Thyroid gland (tissue), 4 donors: ENCODE measurements at regions not wholly inside any gene's neighbourhood (a gene's known extent, or its start where the extent isn't known, plus 50 kb on each side); places are given as distances from the start of the nearest gene placed in this dataset.
"Not testable (repeated sequence)": the region's sequence is repeated elsewhere in the genome, so short reads cannot be mapped to it uniquely, and the experiment has no call there.

Experiments used
- DNase-seq, 2 donors: peaks; one replicate each; pipeline ENCODE4 v3.0.0-alpha.2; 2019
- H3K27ac ChIP-seq, 3 donors: fragments of 200-600 bp; sonication (generic); 1 replicate in 2 of 3; 2 replicates in 1 of 3; pipeline ENCODE4 v1.5.1; 2016 to 2019; ENCODE audit warnings: mild to moderate bottlenecking in 1 of 3, moderate library complexity in 1 of 3
- H3K27me3 ChIP-seq: fragments of 200-600 bp; sonication (generic); one replicate; pipeline ENCODE4 v1.5.1; 2019
- H3K36me3 ChIP-seq, 2 donors: fragments of 200-600 bp; sonication (generic); one replicate each; pipeline ENCODE4 v1.5.1; 2016 to 2019
- H3K4me1 ChIP-seq, 2 donors: fragments of 200-600 bp; sonication (generic); one replicate each; pipeline ENCODE4 v1.5.1; 2017 to 2019
- H3K4me3 ChIP-seq, 3 donors: fragments of 200-600 bp; sonication (generic); replicated peaks in 1 of 3; 1 replicate in 2 of 3; 2 replicates in 1 of 3; pipeline ENCODE4 v1.5.1; 2016; ENCODE audit warnings: mild to moderate bottlenecking in 1 of 3
- H3K9me3 ChIP-seq: fragments of 200-600 bp; sonication (generic); one replicate; pipeline ENCODE4 v1.5.1; 2017
- CTCF ChIP-seq, 6 experiments: fragments of 200-600 bp in 3 of 6; fragments of 450-650 bp in 3 of 6; sonication (generic) in 3 of 6; IDR thresholded peaks; one replicate each; pipeline ENCODE4 v1.5.1; 2016 to 2019; ENCODE audit warnings: antibody characterized with exemption in 6 of 6, mild to moderate bottlenecking in 2 of 6, inconsistent platforms in 1 of 6, moderate library complexity in 1 of 6
- POLR2A ChIP-seq, 2 donors: fragments of 450-650 bp; IDR thresholded peaks; one replicate each; pipeline ENCODE4 v1.6.1; 2017; ENCODE audit warnings: antibody characterized with exemption in 2 of 2, mild to moderate bottlenecking in 2 of 2, moderate library complexity in 1 of 2
- WGBS, 2 donors: methylation state at CpG; one replicate each; pipeline ENCODE4 v1.1.5; 2017; 5-methylcytosine and 5-hydroxymethylcytosine counted together
- intact Hi-C: fragments of 100-400 bp; cut with DNase I; formaldehyde crosslinking; loops from one replicate; pipeline ENCODE4 v1.15.1; 2023

DNA sequence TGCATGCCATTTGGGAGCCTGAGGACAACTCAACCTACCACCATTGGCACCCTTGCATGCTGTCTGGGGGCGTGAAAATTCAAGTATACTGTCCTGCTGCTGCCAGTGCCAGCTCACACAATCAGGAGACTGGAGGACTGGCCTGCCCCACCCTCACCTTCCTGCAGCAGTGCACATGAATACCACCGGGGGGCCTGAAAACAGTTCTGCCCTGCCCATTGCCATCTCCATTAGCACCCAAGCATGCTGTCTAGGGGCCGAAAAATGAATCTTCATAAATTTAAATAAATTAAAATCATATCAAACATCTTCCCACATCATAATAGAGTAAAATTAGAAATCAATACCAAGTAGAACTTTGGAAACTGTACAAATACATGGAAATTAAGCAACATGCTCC is 322.1 kb upstream of the TMPRSS15 start:
- TF ChIP-seq POLR2A (IDR thresholded peaks at IDR 0.05) (no peak), CTCF (IDR thresholded peaks at IDR 0.05) (no peak)
- no peaks in the 10 kb centered on the region for H3K9me3 ChIP-seq
- no peaks in the 10 kb centered on the region for H3K36me3 ChIP-seq
- H3K27me3 ChIP-seq, result no peaks in the 10 kb centered on the region
- DNase-seq, result no peak
- WGBS, 2 donors, result 56 to 67% methylated on average over 3 of the region's 3 CpGs
- H3K4me1 ChIP-seq, result no peaks in the 10 kb centered on the region
- no peak overlapping the region for H3K27ac ChIP-seq
- intact Hi-C loops, result no loop called here
- no peak overlapping the region for H3K4me3 ChIP-seq

DNA sequence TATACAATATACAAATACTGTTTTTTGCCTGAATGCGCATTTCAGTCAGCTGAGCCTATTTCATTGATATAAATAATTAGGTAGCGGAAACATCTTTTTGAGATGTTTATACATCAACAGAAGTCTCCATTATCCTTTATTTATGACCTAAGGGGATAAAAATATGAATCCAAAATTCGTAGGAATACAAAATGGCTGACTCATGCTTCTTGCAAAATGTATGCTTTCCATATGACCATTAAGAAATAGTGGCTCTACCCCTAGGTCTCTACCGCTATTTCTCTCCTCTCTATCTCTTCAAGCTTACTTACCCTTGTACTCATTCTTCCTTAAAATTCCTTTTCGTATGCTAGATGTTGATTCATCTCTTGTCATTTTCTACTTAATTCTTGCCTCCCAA is 338.4 kb upstream of the TMPRSS15 start:
- H3K9me3 ChIP-seq, result no peaks in the 10 kb centered on the region
- intact Hi-C loops, result no loop called here
- H3K27me3 ChIP-seq, result no peaks in the 10 kb centered on the region
- no peaks in the 10 kb centered on the region for H3K36me3 ChIP-seq
- no peak for TF ChIP-seq POLR2A (IDR thresholded peaks at IDR 0.05)
- TF ChIP-seq CTCF (IDR thresholded peaks at IDR 0.05), result no peak
- no peak overlapping the region for H3K27ac ChIP-seq
- WGBS, 2 donors, result 82 to 84% methylated on average over 5 of the region's 5 CpGs
- no peaks in the 10 kb centered on the region for H3K4me1 ChIP-seq
- DNase-seq, result no peak
- H3K4me3 ChIP-seq, result no peak overlapping the region

- Histone ChIP-seq H3K4me3 (no peak overlapping the region), H3K36me3 (no peaks in the 10 kb centered on the region), H3K27ac (no peak overlapping the region), H3K4me1 (no peaks in the 10 kb centered on the region), H3K27me3 (no peaks in the 10 kb centered on the region), H3K9me3 (no peaks in the 10 kb centered on the region)
- WGBS, 2 donors, result 62 to 75% methylated on average over 1 of the region's 1 CpG
- no peak for DNase-seq
- no peak for TF ChIP-seq CTCF (IDR thresholded peaks at IDR 0.05)
- TF ChIP-seq POLR2A (IDR thresholded peaks at IDR 0.05), result no peak
- intact Hi-C loops, result no loop called here
Measured at GRCh38 chr21:18743531-18743930, 339.9 kb upstream of the TMPRSS15 start.

DNA sequence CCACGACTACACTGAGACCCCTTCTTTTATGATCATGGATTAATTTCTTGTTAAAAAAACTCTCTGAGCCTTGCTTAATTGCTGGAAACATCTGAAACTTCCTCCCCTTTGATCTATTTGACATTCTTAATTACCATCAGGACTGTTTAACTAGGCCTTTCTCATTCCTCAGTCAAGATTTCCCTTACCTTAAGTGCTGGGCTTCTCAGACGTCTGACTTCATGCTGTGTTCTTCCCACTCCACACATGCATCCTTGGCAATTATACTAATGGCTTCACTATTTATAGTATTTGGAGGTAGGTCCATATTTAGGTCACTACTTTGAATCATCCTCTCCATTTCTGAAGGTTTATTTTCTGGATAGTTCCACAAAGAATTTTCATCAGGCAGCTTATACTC is 341.3 kb upstream of the TMPRSS15 start:
- H3K27ac ChIP-seq, result no peak overlapping the region
- H3K4me3 ChIP-seq, result no peak overlapping the region
- intact Hi-C loops, result no loop called here
- no peaks in the 10 kb centered on the region for H3K36me3 ChIP-seq
- H3K4me1 ChIP-seq, result no peaks in the 10 kb centered on the region
- H3K9me3 ChIP-seq, result no peaks in the 10 kb centered on the region
- WGBS, 2 donors, result 19 to 20% methylated on average over 2 of the region's 2 CpGs
- no peak for DNase-seq
- TF ChIP-seq POLR2A (IDR thresholded peaks at IDR 0.05), result no peak
- TF ChIP-seq CTCF (IDR thresholded peaks at IDR 0.05), result no peak
- no peaks in the 10 kb centered on the region for H3K27me3 ChIP-seq

DNA sequence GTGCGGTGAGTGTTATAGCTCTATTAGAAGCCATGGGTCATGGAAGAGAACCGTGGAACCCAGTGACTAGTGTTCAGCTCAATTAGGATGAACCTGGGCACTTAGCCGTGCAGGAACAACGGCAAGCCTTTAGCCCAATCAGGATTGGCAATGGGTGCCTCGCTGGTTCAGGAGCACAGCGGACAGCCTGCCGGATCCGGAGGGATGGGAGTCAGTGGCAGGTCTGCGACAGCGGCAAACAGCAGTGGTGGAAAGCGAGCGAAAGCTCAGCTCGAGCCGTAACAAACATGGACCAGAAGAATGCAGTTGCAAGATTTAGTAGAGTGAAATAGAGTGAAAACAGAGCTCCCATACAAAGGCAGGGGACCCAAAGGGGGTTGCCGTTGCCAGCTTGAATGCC is 349.3 kb upstream of the TMPRSS15 start:
- H3K27ac ChIP-seq, H3K36me3 ChIP-seq, intact Hi-C loops, H3K4me3 ChIP-seq, H3K9me3 ChIP-seq, H3K4me1 ChIP-seq, H3K27me3 ChIP-seq, DNase-seq: not testable (repeated sequence)
- 91 to 92% methylated on average over 15 of the region's 15 CpGs for WGBS, 2 donors

- H3K9me3 ChIP-seq, intact Hi-C loops, H3K27me3 ChIP-seq, H3K36me3 ChIP-seq, H3K4me3 ChIP-seq, DNase-seq, H3K4me1 ChIP-seq, H3K27ac ChIP-seq: not testable (repeated sequence)
- 69 to 70% methylated on average over 4 of the region's 4 CpGs for WGBS, 2 donors
Measured at GRCh38 chr21:18756272-18756671, 352.7 kb upstream of the TMPRSS15 start.
